ENCODE measurements at regions not wholly inside any gene's neighbourhood (a gene's known extent, or its start where the extent isn't known, plus 50 kb on each side); places are given as distances from the start of the nearest gene placed in this dataset.

GRCh38 chr18:44273298-44273697 lies 407.4 kb upstream of the SETBP1 start:
- H3K4me3 Mint-ChIP-seq: no peak overlapping the region
- Histone ChIP-seq H3K4me3 (ENCODE audit: low read length) (no peak overlapping the region), H3K36me3 (ENCODE audit: control insufficient read depth, insufficient read depth, low read length) (no peaks in the 10 kb centered on the region), H3K27ac (ENCODE audit: low read length) (no peak overlapping the region), H3K9me3 (ENCODE audit: control insufficient read depth, insufficient read depth, low read length) (no peaks in the 10 kb centered on the region), H3K27me3 (ENCODE audit: control insufficient read depth, insufficient read depth, low read length) (no peaks in the 10 kb centered on the region), H3K4me1 (ENCODE audit: control insufficient read depth, insufficient read depth, low read length) (no peaks in the 10 kb centered on the region)
- H3K27ac Mint-ChIP-seq: no peak overlapping the region
- peaks cover 0 to 3% of the 10 kb centered on the region in 2 donors for H3K9me3 Mint-ChIP-seq
- no peak for ATAC-seq
- no peak for DNase-seq
- no peaks in the 10 kb centered on the region for H3K4me1 Mint-ChIP-seq
- H3K36me3 Mint-ChIP-seq: no peaks in the 10 kb centered on the region
- 70% methylated on average over 1 of the region's 1 CpG for WGBS (ENCODE audit: insufficient coverage)
- peaks cover 0 to 6% of the 10 kb centered on the region in 2 donors for H3K27me3 Mint-ChIP-seq (ENCODE audit: low read depth in 2 of 2)
- TF ChIP-seq, protein P1, sequence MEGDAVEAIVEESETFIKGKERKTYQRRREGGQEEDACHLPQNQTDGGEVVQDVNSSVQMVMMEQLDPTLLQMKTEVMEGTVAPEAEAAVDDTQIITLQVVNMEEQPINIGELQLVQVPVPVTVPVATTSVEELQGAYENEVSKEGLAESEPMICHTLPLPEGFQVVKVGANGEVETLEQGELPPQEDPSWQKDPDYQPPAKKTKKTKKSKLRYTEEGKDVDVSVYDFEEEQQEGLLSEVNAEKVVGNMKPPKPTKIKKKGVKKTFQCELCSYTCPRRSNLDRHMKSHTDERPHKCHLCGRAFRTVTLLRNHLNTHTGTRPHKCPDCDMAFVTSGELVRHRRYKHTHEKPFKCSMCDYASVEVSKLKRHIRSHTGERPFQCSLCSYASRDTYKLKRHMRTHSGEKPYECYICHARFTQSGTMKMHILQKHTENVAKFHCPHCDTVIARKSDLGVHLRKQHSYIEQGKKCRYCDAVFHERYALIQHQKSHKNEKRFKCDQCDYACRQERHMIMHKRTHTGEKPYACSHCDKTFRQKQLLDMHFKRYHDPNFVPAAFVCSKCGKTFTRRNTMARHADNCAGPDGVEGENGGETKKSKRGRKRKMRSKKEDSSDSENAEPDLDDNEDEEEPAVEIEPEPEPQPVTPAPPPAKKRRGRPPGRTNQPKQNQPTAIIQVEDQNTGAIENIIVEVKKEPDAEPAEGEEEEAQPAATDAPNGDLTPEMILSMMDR (IDR thresholded peaks at IDR 0.05): no peak
- intact Hi-C loops (cut with micrococcal nuclease): no loop called here

DNA sequence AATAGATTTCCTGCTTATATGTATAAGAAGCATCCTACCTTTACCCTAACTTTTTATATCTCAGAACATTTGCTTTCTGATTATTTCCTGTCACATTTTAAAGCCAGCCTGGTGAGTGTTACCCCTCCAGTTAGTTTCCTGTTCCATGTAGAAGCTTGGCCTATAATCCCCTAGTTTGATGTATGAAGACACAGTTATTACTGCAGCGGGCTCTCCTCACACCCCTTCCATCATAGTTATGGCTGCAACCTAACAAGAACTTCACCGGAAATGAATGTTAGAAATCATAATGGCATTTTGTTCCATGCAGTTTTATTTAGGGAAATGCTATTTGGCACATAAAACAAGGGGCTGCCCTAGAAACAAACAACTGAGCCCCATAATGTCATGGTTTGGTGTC lies 400.2 kb upstream of the SETBP1 start:
- ATAC-seq (no peak), DNase-seq (no peak)
- Histone ChIP-seq H3K27ac (ENCODE audit: low read length) (no peak overlapping the region), H3K9me3 (ENCODE audit: control insufficient read depth, insufficient read depth, low read length) (no peaks in the 10 kb centered on the region), H3K4me3 (ENCODE audit: low read length) (no peak overlapping the region), H3K36me3 (ENCODE audit: control insufficient read depth, insufficient read depth, low read length) (no peaks in the 10 kb centered on the region), H3K4me1 (ENCODE audit: control insufficient read depth, insufficient read depth, low read length) (no peaks in the 10 kb centered on the region), H3K27me3 (ENCODE audit: control insufficient read depth, insufficient read depth, low read length) (no peaks in the 10 kb centered on the region)
- no peak overlapping the region for H3K27ac Mint-ChIP-seq
- no peak overlapping the region for H3K4me3 Mint-ChIP-seq
- intact Hi-C loops (cut with micrococcal nuclease): no loop called here
- WGBS (ENCODE audit: insufficient coverage): 80% methylated on average over 1 of the region's 2 CpGs
- no peaks in the 10 kb centered on the region for H3K4me1 Mint-ChIP-seq
- no peaks in the 10 kb centered on the region for H3K9me3 Mint-ChIP-seq
- H3K27me3 Mint-ChIP-seq (ENCODE audit: low read depth in 2 of 2): no peaks in the 10 kb centered on the region
- H3K36me3 Mint-ChIP-seq: no peaks in the 10 kb centered on the region
- TF ChIP-seq, protein P1 (IDR thresholded peaks at IDR 0.05): no peak

DNA sequence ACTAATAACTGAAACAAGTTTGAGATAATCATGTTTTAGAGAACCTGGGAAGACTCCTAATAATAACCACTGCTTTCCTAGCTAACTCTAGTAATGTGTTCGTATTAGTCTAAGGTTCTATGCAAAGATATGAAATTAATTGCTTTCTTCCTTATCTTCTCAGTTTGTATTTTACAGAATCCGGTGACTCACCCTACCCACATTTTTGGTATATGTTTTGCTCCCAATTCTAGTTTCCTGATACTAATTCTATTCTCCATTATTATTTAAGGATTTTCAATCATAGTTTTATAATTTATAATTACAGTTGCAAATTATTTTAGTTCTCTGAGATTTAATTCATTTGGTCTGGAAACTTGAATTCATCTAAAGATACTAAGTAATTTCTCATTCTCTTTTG lies 394.6 kb upstream of the SETBP1 start:
- intact Hi-C loops (cut with micrococcal nuclease): no loop called here

More for the DNA sequence above, 394.6 kb upstream of the SETBP1 start:
- no CpG with 5 or more reads among the region's 2 CpGs for WGBS (ENCODE audit: insufficient coverage)
- ATAC-seq: no peak
- TF ChIP-seq, protein P1 (IDR thresholded peaks at IDR 0.05): no peak
- H3K36me3 Mint-ChIP-seq: no peaks in the 10 kb centered on the region
- H3K27me3 ChIP-seq (ENCODE audit: control insufficient read depth, insufficient read depth, low read length): no peaks in the 10 kb centered on the region
- no peak for DNase-seq
- H3K4me1 Mint-ChIP-seq: no peaks in the 10 kb centered on the region
- H3K27me3 Mint-ChIP-seq (ENCODE audit: low read depth in 2 of 2): peaks cover 10 to 17% of the 10 kb centered on the region in 2 donors
- no peak overlapping the region for H3K4me3 Mint-ChIP-seq
- H3K36me3 ChIP-seq (ENCODE audit: control insufficient read depth, insufficient read depth, low read length): no peaks in the 10 kb centered on the region
- H3K27ac Mint-ChIP-seq: no peak overlapping the region
- H3K9me3 Mint-ChIP-seq: no peaks in the 10 kb centered on the region
- no peaks in the 10 kb centered on the region for H3K4me1 ChIP-seq (ENCODE audit: control insufficient read depth, insufficient read depth, low read length)
- H3K27ac ChIP-seq (ENCODE audit: low read length): no peak overlapping the region
- H3K9me3 ChIP-seq (ENCODE audit: control insufficient read depth, insufficient read depth, low read length): no peaks in the 10 kb centered on the region
- no peak overlapping the region for H3K4me3 ChIP-seq (ENCODE audit: low read length)

All from natural killer cell (primary cell).